ENCODE measurements at regions not wholly inside any gene's neighbourhood (a gene's known extent, or its start where the extent isn't known, plus 50 kb on each side); places are given as distances from the start of the nearest gene placed in this dataset.
"Not testable (repeated sequence)": the region's sequence is repeated elsewhere in the genome, so short reads cannot be mapped to it uniquely, and the experiment has no call there.

GRCh38 chr5:30524428-30524827 is 669.1 kb upstream of the CDH6 start:
- Mint-ChIP-seq H3K4me1 (no peaks in the 10 kb centered on the region), H3K4me3 (no peak overlapping the region), H3K36me3 (no peaks in the 10 kb centered on the region), H3K27me3 (no peaks in the 10 kb centered on the region), H3K27ac (no peak overlapping the region), H3K9me3 (peaks cover 3 to 4% of the 10 kb centered on the region in 2 donors)
- DNase-seq (no peak), ATAC-seq (replicated peaks) (no peak)

- H3K4me1 Mint-ChIP-seq = no peaks in the 10 kb centered on the region
- H3K36me3 Mint-ChIP-seq = no peaks in the 10 kb centered on the region
- H3K4me3 Mint-ChIP-seq = no peak overlapping the region
- DNase-seq (no peak), ATAC-seq (replicated peaks) (no peak)
- no peak overlapping the region for H3K27ac Mint-ChIP-seq
- no peaks in the 10 kb centered on the region for H3K27me3 Mint-ChIP-seq
- peaks cover 3 to 6% of the 10 kb centered on the region in 2 donors for H3K9me3 Mint-ChIP-seq
These were observed 670.4 kb upstream of the CDH6 start for GRCh38 chr5:30523061-30523460.

GRCh38 chr5:30505014-30505886 is 688.2 kb upstream of the CDH6 start:
- Mint-ChIP-seq H3K4me3 (no peak overlapping the region), H3K27me3 (no peaks in the 10 kb centered on the region), H3K4me1 (no peaks in the 10 kb centered on the region), H3K27ac (no peak overlapping the region), H3K9me3 (peaks cover 2 to 11% of the 10 kb centered on the region in 2 donors), H3K36me3 (no peaks in the 10 kb centered on the region)
- ATAC-seq (replicated peaks) = no peak
- no peak for DNase-seq

- no peak overlapping the region for H3K4me3 Mint-ChIP-seq
- H3K9me3 Mint-ChIP-seq = peaks cover 4 to 5% of the 10 kb centered on the region in 2 donors
- H3K27ac Mint-ChIP-seq = no peak overlapping the region
- no peaks in the 10 kb centered on the region for H3K4me1 Mint-ChIP-seq
- DNase-seq (no peak), ATAC-seq (replicated peaks) (no peak)
- H3K27me3 Mint-ChIP-seq = no peaks in the 10 kb centered on the region
- H3K36me3 Mint-ChIP-seq = no peaks in the 10 kb centered on the region
These were observed 691.2 kb upstream of the CDH6 start for GRCh38 chr5:30502277-30502676.

GRCh38 chr5:30501065-30501464 is 692.4 kb upstream of the CDH6 start:
- no peaks in the 10 kb centered on the region for H3K36me3 Mint-ChIP-seq
- H3K4me1 Mint-ChIP-seq = no peaks in the 10 kb centered on the region
- DNase-seq (no peak), ATAC-seq (replicated peaks) (no peak)
- no peaks in the 10 kb centered on the region for H3K27me3 Mint-ChIP-seq
- no peak overlapping the region for H3K27ac Mint-ChIP-seq
- H3K4me3 Mint-ChIP-seq = no peak overlapping the region
- peaks cover 8 to 11% of the 10 kb centered on the region in 2 donors for H3K9me3 Mint-ChIP-seq

GRCh38 chr5:30500513-30500912 is 693.0 kb upstream of the CDH6 start:
- Mint-ChIP-seq H3K9me3 (peaks cover 8 to 11% of the 10 kb centered on the region in 2 donors), H3K4me1 (no peaks in the 10 kb centered on the region), H3K4me3 (no peak overlapping the region), H3K27me3 (no peaks in the 10 kb centered on the region), H3K36me3 (no peaks in the 10 kb centered on the region), H3K27ac (no peak overlapping the region)
- no peak for DNase-seq
- ATAC-seq (replicated peaks) = no peak

- H3K4me1 Mint-ChIP-seq = no peaks in the 10 kb centered on the region
- DNase-seq = no peak
- H3K27ac Mint-ChIP-seq = no peak overlapping the region
- H3K4me3 Mint-ChIP-seq = no peak overlapping the region
- peaks cover 10 to 11% of the 10 kb centered on the region in 2 donors for H3K9me3 Mint-ChIP-seq
- no peaks in the 10 kb centered on the region for H3K36me3 Mint-ChIP-seq
- no peak for ATAC-seq (replicated peaks)
- no peaks in the 10 kb centered on the region for H3K27me3 Mint-ChIP-seq
These were observed 694.1 kb upstream of the CDH6 start for GRCh38 chr5:30499402-30499801.

- no peak overlapping the region for H3K4me3 Mint-ChIP-seq
- H3K9me3 Mint-ChIP-seq = peaks cover 10 to 11% of the 10 kb centered on the region in 2 donors
- no peaks in the 10 kb centered on the region for H3K27me3 Mint-ChIP-seq
- no peak overlapping the region for H3K27ac Mint-ChIP-seq
- H3K4me1 Mint-ChIP-seq = no peaks in the 10 kb centered on the region
- DNase-seq (no peak), ATAC-seq (replicated peaks) (no peak)
- H3K36me3 Mint-ChIP-seq = no peaks in the 10 kb centered on the region
These were observed 694.5 kb upstream of the CDH6 start for GRCh38 chr5:30498972-30499371.

- H3K27me3 Mint-ChIP-seq; H3K4me1 Mint-ChIP-seq; H3K4me3 Mint-ChIP-seq; ATAC-seq (replicated peaks); H3K27ac Mint-ChIP-seq; DNase-seq; H3K36me3 Mint-ChIP-seq: not testable (repeated sequence)
- peaks cover 10 to 11% of the 10 kb centered on the region in 2 donors for H3K9me3 Mint-ChIP-seq
These were observed 695.0 kb upstream of the CDH6 start for GRCh38 chr5:30498509-30498908.

- not testable (repeated sequence) for H3K27me3 Mint-ChIP-seq; DNase-seq; ATAC-seq (replicated peaks); H3K4me3 Mint-ChIP-seq; H3K27ac Mint-ChIP-seq; H3K36me3 Mint-ChIP-seq; H3K4me1 Mint-ChIP-seq
- H3K9me3 Mint-ChIP-seq = peaks cover 11 to 12% of the 10 kb centered on the region in 2 donors
These were observed 699.4 kb upstream of the CDH6 start for GRCh38 chr5:30494113-30494512.

- ATAC-seq (replicated peaks) (no peak), DNase-seq (no peak)
- Mint-ChIP-seq H3K9me3 (peaks cover 24 to 26% of the 10 kb centered on the region in 2 donors), H3K36me3 (no peaks in the 10 kb centered on the region), H3K27me3 (no peaks in the 10 kb centered on the region), H3K4me1 (no peaks in the 10 kb centered on the region), H3K4me3 (no peak overlapping the region), H3K27ac (no peak overlapping the region)
These were observed 714.4 kb upstream of the CDH6 start for GRCh38 chr5:30479104-30479503.

- H3K4me1 Mint-ChIP-seq = no peaks in the 10 kb centered on the region
- H3K27ac Mint-ChIP-seq = no peak overlapping the region
- ATAC-seq (replicated peaks) (no peak), DNase-seq (no peak)
- peaks cover 19 to 21% of the 10 kb centered on the region in 2 donors for H3K9me3 Mint-ChIP-seq
- no peaks in the 10 kb centered on the region for H3K27me3 Mint-ChIP-seq
- H3K4me3 Mint-ChIP-seq = no peak overlapping the region
- no peaks in the 10 kb centered on the region for H3K36me3 Mint-ChIP-seq
These were observed 718.1 kb upstream of the CDH6 start for GRCh38 chr5:30475429-30475828.

GRCh38 chr5:30469691-30470090 is 723.8 kb upstream of the CDH6 start:
- no peaks in the 10 kb centered on the region for H3K36me3 Mint-ChIP-seq
- H3K27ac Mint-ChIP-seq = no peak overlapping the region
- H3K4me1 Mint-ChIP-seq = no peaks in the 10 kb centered on the region
- DNase-seq (no peak), ATAC-seq (replicated peaks) (no peak)
- H3K4me3 Mint-ChIP-seq = no peak overlapping the region
- no peaks in the 10 kb centered on the region for H3K27me3 Mint-ChIP-seq
- H3K9me3 Mint-ChIP-seq = peaks cover 10 to 11% of the 10 kb centered on the region in 2 donors

- H3K9me3 Mint-ChIP-seq = peaks cover 4 to 7% of the 10 kb centered on the region in 2 donors
- ATAC-seq (replicated peaks) = no peak
- no peak overlapping the region for H3K4me3 Mint-ChIP-seq
- DNase-seq = no peak
- no peaks in the 10 kb centered on the region for H3K27me3 Mint-ChIP-seq
- no peaks in the 10 kb centered on the region for H3K4me1 Mint-ChIP-seq
- H3K27ac Mint-ChIP-seq = no peak overlapping the region
- no peaks in the 10 kb centered on the region for H3K36me3 Mint-ChIP-seq
These were observed 734.8 kb upstream of the CDH6 start for GRCh38 chr5:30458681-30459080.

GRCh38 chr5:30455484-30455883 is 738.0 kb upstream of the CDH6 start:
- H3K4me3 Mint-ChIP-seq; H3K36me3 Mint-ChIP-seq; H3K4me1 Mint-ChIP-seq; ATAC-seq (replicated peaks); H3K9me3 Mint-ChIP-seq; H3K27me3 Mint-ChIP-seq; DNase-seq; H3K27ac Mint-ChIP-seq: not testable (repeated sequence)
